Activated CD8-positive, alpha-beta memory T cell treated with anti-CD3 and anti-CD28 coated beads for 48 hours (primary cell): ENCODE measurements at regions not wholly inside any gene's neighbourhood (a gene's known extent, or its start where the extent isn't known, plus 50 kb on each side); places are given as distances from the start of the nearest gene placed in this dataset.

ENCODE experiments used
- DNase-seq, 3 experiments: peaks; one replicate each; pipeline ENCODE4 v3.0.0-alpha.2; 2020; ENCODE audit warnings: low read depth in 2 of 3, low spot score in 2 of 3

DNA sequence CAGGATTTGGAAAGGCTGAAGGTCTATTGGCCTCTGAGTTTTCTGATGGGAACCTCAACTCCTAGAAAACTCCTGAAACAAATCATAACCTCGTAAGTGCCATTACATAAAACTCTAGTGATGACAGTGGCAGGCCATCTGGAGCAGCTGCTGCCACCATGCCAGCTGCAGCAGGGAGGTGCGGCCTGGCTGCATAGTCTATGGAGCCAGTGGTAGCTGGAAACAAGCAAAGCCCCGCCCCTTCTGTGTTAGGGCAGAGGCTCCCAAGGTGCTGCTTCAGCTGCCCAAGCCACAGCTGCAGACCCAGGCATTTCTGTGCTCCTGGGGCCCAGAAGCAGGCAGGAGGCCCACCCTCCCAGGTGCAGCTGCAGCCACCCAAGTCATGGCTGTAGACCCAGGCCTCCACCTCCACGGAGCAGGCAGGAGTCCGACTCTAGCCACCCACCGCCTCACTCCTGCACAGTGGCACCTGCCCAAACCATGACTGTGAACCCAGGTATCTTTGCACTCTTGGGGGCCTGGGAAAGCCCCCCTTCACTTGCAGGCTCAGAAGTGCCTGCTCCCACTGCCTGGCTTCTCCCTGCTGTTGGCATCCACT, 254.1 kb upstream of the KCNJ16 start:
- no peak for DNase-seq

GRCh38 chr17:69822314-69822875, 252.6 kb upstream of the KCNJ16 start:
- DNase-seq = no peak

- DNase-seq = no peak
Measured at GRCh38 chr17:69828087-69828486, 246.9 kb upstream of the KCNJ16 start.

DNA sequence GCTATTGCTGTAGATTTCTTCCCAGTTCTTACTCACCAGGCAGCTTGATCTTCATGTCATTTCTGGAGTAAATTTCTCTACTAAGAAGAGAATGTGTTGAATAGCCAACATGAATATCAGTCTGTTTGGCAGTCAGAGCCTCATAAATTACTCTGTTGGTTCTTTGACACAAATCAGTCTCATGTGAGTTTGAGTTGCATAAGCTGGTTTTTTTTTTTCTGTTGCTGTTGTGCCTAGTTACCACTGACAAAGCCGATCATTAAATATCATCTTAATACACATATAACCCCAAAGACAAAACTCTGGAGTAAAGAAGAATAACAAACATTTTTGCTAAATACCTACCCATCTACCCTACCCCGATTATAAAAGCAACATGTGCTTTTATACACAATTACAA, 240.5 kb upstream of the KCNJ16 start:
- DNase-seq = no peak

DNA sequence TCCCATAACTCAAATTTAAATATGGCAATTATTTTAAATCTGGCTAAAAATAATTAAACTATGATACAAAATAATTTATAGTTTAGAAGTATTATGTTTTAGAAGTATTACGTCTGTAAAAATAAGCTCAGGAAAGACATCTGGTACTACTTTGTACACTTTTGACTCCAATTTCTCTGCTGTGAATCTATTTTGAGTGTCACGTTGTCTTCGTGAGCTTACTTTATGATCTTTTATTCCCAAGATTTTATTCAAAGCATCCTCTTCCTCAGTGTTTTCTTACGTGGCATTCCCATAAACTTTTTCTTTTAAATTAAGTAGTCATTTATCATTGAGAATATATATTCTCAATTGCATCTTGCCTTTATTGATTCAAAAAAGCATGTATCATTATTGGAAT, 223.3 kb upstream of the KCNJ16 start:
- no peak for DNase-seq

DNA sequence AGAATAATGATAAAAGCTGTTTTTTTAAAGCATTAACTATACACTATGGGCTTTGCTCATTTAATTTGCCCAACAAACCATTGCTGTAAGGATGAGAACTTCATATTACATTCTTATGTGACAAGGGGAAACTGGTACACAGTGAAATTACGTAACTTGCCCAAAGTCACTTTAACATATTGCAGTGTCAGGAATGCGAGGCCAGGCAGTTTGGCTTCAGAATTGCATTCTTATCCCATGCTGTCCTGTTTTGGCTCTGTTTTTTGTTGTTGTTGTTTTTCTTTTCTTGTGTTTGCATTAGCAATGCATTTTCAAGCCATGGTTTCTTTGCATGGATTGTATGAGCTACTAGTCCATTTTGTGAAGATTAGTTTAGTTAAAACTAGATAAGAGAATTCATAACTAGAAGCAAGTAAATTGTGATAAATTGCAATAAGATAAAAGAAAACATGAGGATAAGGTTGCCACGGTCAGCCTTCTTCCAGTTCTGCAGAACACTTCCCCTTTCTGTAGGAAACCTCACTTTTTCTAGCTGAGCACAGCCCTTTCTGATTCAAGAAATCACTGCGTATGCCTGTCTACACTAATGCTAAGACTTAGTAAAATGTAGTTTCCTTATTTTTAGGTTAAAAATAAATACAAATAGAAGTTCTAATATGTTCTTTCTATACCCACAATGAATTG, 221.3 kb upstream of the KCNJ16 start:
- DNase-seq = no peak

DNA sequence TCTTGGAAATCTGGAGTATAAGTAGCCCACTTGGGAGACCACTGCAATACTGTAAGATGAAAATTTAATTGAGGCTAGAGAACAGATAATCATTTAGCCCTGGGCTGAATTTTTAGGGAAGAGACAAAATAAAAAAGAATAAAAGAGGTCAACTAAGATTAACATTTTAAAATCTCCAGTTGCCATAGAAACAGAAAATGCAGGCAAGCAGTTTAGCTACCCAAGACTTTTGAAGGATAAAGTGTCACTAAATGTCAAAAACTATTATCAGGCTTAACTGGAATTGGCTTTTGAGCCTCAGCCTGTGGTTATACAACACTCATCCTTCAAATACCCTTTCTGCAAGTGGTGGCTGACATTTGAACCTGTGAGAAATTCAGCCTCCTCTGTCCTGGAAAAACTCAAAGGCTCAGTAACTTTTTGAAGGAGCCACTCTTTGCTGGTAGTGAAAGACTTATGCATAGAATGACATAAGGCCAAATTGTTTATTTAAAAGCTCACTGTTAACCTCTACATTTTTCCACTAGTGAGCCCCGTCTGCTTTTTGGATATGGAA, 220.7 kb upstream of the KCNJ16 start:
- no peak for DNase-seq

- DNase-seq = no peak
Measured at GRCh38 chr17:69856946-69857345, 218.1 kb upstream of the KCNJ16 start.

GRCh38 chr17:69857412-69857835, 217.6 kb upstream of the KCNJ16 start:
- DNase-seq = no peak

DNA sequence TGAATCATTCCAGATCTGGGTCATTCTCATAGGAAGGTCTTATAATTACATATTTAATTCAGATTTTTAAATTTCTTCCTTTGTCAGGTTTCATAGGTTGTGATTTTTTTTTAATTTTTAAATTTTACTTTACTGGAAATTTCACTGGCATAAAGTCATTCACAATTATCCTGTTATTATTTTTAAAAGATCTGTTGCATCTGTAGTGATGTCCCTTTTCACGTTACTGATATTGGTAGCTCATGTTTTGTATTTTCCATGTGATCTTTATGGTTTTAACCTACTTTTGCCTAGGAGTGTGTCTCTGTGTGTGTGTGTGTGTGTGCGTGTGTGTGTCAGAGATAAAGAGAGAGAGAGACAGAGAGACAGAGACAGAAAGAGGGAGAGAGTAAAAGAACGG, 216.6 kb upstream of the KCNJ16 start:
- DNase-seq = no peak

GRCh38 chr17:69860142-69860680, 214.8 kb upstream of the KCNJ16 start:
- no peak for DNase-seq

- DNase-seq = no peak
Measured at GRCh38 chr17:69864462-69864861, 210.6 kb upstream of the KCNJ16 start.

DNA sequence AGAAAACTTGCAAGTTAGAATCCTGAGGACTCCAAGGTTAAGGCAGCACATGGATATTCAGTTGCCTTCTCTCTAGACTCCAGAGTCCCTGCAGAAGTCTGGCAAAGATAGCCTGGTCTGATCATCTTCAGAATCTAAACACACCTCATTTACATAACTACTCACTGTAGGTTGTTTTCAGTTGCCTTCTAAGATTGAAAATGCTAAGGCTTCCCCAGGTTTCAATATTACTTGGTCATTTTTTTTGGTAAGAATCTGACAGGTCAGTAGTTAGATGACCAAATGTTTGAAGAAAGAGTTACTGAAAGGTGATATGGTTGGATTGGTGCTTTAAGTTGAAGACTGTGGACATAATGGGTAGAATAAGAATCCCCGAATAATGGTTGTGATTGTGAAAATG, 205.4 kb upstream of the KCNJ16 start:
- DNase-seq = no peak

GRCh38 chr17:69870091-69870530, 204.9 kb upstream of the KCNJ16 start:
- DNase-seq = no peak

DNA sequence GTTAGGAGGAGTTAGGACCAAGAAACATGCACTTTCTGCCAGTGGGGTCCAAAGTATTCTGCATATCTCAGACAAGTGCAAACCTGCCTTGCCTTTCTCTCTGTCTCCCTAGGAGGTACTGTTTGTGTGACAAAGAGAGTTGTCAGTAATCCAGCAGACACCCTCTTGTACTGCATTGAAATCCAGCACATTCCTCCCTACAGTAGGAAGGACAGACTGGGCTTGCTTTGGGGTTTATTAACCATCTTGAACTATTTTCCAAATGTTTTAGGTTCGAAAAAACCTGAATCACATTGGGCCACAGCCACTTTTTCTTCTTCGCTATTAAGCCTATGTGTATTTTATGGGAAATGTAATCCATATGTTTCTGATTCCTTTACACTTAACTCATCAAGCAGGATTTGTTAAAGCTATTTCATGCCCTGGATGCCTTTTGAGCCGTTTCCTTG, 204.2 kb upstream of the KCNJ16 start:
- no peak for DNase-seq

GRCh38 chr17:69871318-69871717, 203.7 kb upstream of the KCNJ16 start:
- no peak for DNase-seq

DNA sequence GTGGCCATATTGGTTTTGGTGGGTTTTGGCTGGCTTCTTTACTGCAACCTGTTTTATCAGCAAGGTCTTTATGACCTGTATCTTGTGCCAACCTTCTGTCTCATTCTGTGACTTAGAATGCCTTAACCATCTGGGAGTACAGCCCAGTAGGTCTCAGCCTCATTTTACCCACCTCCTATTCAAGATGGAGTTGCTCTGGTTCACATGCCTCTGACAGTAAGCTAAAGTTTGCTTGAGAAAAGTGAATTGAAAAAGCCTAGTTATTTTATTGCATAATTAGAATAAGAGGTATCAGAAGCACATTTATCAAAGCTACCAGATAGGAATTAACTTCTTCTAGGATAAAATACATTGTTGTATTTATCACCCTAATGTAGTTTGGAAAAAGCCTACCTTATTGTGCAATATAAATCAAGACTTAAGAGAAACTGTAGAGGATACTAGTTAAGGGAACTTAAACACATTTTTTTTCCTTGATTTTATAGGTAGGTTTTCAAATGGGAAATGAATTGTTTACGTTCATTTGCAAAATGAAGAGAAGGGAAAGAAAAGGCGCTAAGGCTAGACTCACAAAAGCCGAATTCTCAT, 202.3 kb upstream of the KCNJ16 start:
- no peak for DNase-seq

- no peak for DNase-seq
Measured at GRCh38 chr17:69874175-69874670, 200.8 kb upstream of the KCNJ16 start.

GRCh38 chr17:69876757-69877156, 198.3 kb upstream of the KCNJ16 start:
- no peak for DNase-seq

DNA sequence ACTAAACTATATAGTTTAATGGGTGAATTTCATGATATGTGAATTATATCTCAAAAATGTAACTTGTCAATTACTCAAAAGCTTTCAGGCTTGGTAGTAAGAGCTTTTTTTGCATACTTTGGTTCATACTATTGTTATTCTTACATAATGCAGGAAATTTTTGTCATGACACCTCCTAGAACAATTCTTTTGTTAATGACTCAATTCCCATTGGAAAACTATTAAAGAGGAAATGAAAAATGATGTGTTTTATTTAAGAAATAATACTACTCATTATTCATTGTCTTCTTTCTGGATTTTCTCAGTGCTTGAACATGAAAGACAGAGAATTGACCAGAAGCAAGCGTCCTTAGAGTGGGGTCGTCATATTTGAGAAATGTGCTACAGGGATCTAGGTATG, 196.4 kb upstream of the KCNJ16 start:
- no peak for DNase-seq

GRCh38 chr17:69879576-69879975, 195.4 kb upstream of the KCNJ16 start:
- no peak for DNase-seq
